ENCODE measurements at regions not wholly inside any gene's neighbourhood (a gene's known extent, or its start where the extent isn't known, plus 50 kb on each side); places are given as distances from the start of the nearest gene placed in this dataset.

DNA sequence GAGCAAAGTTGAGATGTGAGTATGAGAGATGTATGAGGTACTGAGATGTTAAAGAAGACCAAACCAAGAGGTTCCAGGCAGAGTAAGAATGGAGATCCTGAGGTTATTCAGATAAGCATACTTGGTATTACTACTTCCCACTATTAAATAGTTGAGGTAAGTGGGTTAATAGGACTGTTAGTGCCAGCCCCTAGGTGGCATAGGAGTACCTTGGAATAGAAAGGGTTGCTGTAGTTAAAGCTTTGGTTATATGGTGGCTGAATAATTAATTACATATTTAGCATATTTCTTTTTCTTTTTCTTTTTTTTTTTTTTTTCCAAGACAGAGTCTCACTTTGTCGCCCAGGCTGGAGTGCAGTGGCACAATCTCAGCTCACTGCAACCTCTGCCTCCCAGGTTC lies 397.9 kb upstream of the TMPRSS15 start:
- POLR2A ChIA-PET = no interaction called here
- no peak for TF ChIP-seq CTCF (IDR thresholded peaks at IDR 0.05; ENCODE audit: low read depth, low read length)
- H3K27me3 ChIP-seq (ENCODE audit: control insufficient read depth, insufficient read depth, low read length) = no peaks in the 10 kb centered on the region
- H3K4me3 ChIP-seq (ENCODE audit: low read depth, low read length) = no peak overlapping the region
- H3K9me3 ChIP-seq (ENCODE audit: control insufficient read depth, insufficient read depth, low read length) = peaks cover 15% of the 10 kb centered on the region
- no peak overlapping the region for H3K27ac ChIP-seq (ENCODE audit: low read depth, low read length)
- no peak for DNase-seq (ENCODE audit: low read depth, low spot score)
- CTCF ChIA-PET = no interaction called here

DNA sequence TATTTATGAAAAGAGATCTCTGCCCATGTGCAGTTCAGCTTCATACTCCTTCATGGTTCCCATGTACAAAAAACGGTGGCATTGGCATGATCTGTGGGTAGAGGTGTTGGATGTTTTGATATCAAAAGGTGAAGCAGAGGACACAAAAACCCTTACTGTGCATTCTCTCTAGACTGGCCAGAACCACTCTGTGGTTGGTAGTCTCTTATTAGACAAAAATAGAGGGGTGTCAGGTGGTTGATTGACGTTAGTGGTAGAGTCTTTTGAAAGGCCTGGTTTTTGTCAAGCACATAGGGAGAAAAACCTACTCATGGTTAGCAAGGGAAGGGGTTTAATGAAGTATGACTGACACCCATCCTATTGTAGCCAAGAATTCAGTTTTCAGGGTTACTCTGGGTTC lies 400.0 kb upstream of the TMPRSS15 start:
- POLR2A ChIA-PET = no interaction called here
- DNase-seq (ENCODE audit: low read depth, low spot score) = no peak
- H3K27ac ChIP-seq (ENCODE audit: low read depth, low read length) = no peak overlapping the region
- no peaks in the 10 kb centered on the region for H3K27me3 ChIP-seq (ENCODE audit: control insufficient read depth, insufficient read depth, low read length)
- no peak overlapping the region for H3K4me3 ChIP-seq (ENCODE audit: low read depth, low read length)
- H3K9me3 ChIP-seq (ENCODE audit: control insufficient read depth, insufficient read depth, low read length) = peaks cover 6% of the 10 kb centered on the region
- TF ChIP-seq CTCF (IDR thresholded peaks at IDR 0.05; ENCODE audit: low read depth, low read length) = no peak
- CTCF ChIA-PET = no interaction called here

DNA sequence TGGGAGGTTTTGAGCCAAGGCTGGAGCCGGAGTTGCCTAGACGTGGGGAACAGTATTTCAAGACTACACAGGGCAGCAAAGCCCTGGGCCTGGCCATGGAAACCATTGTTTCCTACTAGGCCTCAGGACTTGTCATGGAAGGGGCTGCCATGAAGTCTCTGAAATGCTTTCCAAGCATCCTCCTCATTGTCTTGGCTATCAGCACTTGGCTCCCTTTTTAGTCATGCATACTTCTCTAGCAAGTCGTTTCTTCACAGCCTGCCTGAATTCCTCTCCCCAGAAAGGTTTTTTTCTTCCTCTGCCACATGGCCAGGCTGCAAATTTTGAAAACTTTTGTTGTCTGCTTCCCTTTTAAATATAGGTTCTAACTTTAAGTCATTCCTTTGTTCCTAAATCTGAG lies 406.6 kb upstream of the TMPRSS15 start:
- no peaks in the 10 kb centered on the region for H3K27me3 ChIP-seq (ENCODE audit: control insufficient read depth, insufficient read depth, low read length)
- CTCF ChIA-PET = no interaction called here

DNA sequence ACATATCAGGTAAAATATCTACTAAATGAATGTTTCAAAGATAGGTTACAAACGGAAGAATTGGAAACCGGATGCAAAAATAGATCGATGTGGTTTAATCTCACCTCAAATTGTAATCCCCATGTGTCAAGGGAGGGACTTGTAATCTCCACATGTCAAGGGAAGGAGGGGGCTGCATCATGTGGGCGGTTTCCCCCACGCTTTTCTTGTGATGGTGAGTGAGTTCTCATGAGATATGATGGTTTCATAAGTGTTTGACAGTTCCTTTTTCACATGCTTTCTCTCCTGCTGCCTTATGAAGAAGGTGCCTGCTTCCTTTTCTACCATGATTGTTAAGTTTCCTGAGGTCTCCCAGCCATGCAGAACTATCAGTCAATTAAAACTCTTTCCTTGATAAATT lies 408.7 kb upstream of the TMPRSS15 start:
- no peak for DNase-seq (ENCODE audit: low read depth, low spot score)
- H3K9me3 ChIP-seq (ENCODE audit: control insufficient read depth, insufficient read depth, low read length) = peaks cover 10% of the 10 kb centered on the region; the same call in 1 of the 2 replicates
- no peak overlapping the region for H3K4me3 ChIP-seq (ENCODE audit: low read depth, low read length)
- TF ChIP-seq CTCF (IDR thresholded peaks at IDR 0.05; ENCODE audit: low read depth, low read length) = no peak
- H3K27ac ChIP-seq (ENCODE audit: low read depth, low read length) = no peak overlapping the region
- CTCF ChIA-PET = no interaction called here
- POLR2A ChIA-PET = no interaction called here
- no peaks in the 10 kb centered on the region for H3K27me3 ChIP-seq (ENCODE audit: control insufficient read depth, insufficient read depth, low read length)

More for the DNA sequence above, 406.6 kb upstream of the TMPRSS15 start:
- TF ChIP-seq CTCF (IDR thresholded peaks at IDR 0.05; ENCODE audit: low read depth, low read length) = no peak
- no peak overlapping the region for H3K27ac ChIP-seq (ENCODE audit: low read depth, low read length)
- peaks cover 10% of the 10 kb centered on the region; the same call in 1 of the 2 replicates for H3K9me3 ChIP-seq (ENCODE audit: control insufficient read depth, insufficient read depth, low read length)
- no peak for DNase-seq (ENCODE audit: low read depth, low spot score)
- H3K4me3 ChIP-seq (ENCODE audit: low read depth, low read length) = no peak overlapping the region
- POLR2A ChIA-PET = no interaction called here

DNA sequence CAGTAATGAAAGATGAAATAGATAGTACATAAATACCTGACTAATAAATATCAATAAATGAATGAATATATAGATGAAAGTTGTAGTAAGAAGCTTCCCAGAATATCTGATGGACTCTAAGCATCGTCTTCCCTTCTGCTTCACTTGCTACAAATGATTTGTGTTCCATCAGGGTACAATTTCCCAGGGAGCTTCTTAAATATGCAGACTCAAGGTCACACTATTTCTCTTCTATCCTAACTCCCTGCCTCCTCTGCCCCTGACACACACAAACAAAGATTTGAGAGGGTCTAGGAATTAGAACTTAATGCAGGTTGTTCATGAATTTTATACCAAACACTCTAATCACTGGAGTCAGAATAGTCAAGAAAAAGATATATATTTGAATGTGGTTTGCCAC lies 415.9 kb upstream of the TMPRSS15 start:
- ChIA-PET POLR2A (no interaction called here), CTCF (no interaction called here)
- H3K4me3 ChIP-seq (ENCODE audit: low read depth, low read length) = no peak overlapping the region
- peaks cover 3% of the 10 kb centered on the region; the same call in 1 of the 2 replicates for H3K9me3 ChIP-seq (ENCODE audit: control insufficient read depth, insufficient read depth, low read length)
- no peak overlapping the region for H3K27ac ChIP-seq (ENCODE audit: low read depth, low read length)
- H3K27me3 ChIP-seq (ENCODE audit: control insufficient read depth, insufficient read depth, low read length) = no peaks in the 10 kb centered on the region
- DNase-seq (ENCODE audit: low read depth, low spot score) = no peak
- no peak for TF ChIP-seq CTCF (IDR thresholded peaks at IDR 0.05; ENCODE audit: low read depth, low read length)

Measured in AG04450 (cell line).